Activated T-cell treated with anti-CD3 and anti-CD28 coated beads, Interleukin-2, amount 50 U/mL, for 72 hours (primary cell): ENCODE measurements at regions not wholly inside any gene's neighbourhood (a gene's known extent, or its start where the extent isn't known, plus 50 kb on each side); places are given as distances from the start of the nearest gene placed in this dataset.

Experiments
- ATAC-seq, 2 donors: fragments of 150-1000 bp; cut with Tn5 transposase; replicated peaks in 1 of 2; 2 replicates each; pipeline ENCODE4 v1.10.0; 2021; ENCODE audit warnings: moderate library complexity in 2 of 2, mild to moderate bottlenecking in 1 of 2
- DNase-seq, 2 donors: peaks; one replicate each; pipeline ENCODE4 v3.0.0; 2021 to 2022; ENCODE audit warnings: mixed read lengths in 1 of 2
- H3K27ac Mint-ChIP-seq: one replicate; pipeline ENCODE4 v1.8.0; 2022; ENCODE audit warnings: mild to moderate bottlenecking, moderate library complexity, mixed read lengths
- H3K27me3 Mint-ChIP-seq: one replicate; pipeline ENCODE4 v1.8.0; 2022; ENCODE audit warnings: low read depth, mixed read lengths
- H3K36me3 Mint-ChIP-seq, 2 donors: one replicate each; pipeline ENCODE4 v1.8.0; 2022; ENCODE audit warnings: mixed read lengths in 2 of 2, mild to moderate bottlenecking in 1 of 2; ENCODE audit not compliant: insufficient read depth in 2 of 2
- H3K4me1 Mint-ChIP-seq: one replicate; pipeline ENCODE4 v1.8.0; 2022; ENCODE audit warnings: low read depth, mixed read lengths
- H3K4me3 Mint-ChIP-seq, 2 donors: one replicate each; pipeline ENCODE4 v1.8.0; 2022; ENCODE audit warnings: mild to moderate bottlenecking in 2 of 2, mixed read lengths in 2 of 2, moderate library complexity in 2 of 2
- H3K9me3 Mint-ChIP-seq, 2 donors: one replicate each; pipeline ENCODE4 v1.8.0; 2022; ENCODE audit warnings: mixed read lengths in 2 of 2

DNA sequence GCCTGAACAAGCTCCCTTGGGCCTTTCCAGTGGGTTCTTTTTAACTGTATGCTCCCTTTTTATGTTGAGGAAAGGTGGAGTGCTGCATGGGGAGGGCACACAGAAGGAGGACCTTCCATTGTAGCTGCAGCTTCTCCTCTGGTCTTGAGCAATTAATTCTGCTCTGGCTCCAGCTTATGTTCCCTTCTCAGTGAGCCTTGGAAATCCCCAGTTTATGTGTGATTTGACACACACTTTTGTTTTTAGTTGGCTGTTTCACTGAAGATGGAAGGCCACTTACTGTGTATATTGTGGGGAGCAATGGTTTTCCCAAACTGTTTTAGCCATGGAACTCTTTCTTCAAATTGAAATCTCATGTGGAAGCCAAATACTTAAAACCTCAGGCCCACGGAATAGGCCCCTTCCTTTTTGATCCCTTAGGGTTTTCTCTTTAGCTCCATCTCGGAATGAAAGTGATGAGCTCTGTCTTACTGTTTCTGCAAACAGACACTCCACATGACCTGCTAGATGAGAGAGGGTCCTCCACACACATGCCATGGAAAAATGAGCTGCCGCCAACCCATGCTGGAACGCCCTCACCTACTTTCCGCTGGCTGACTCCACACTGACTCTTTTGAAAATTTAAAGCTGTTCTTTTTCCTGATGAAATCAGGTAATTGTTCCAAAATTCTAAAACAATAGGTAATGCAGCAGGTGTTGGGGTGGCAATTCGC, 280.9 kb upstream of the SIX2 start:
- DNase-seq = peak; percentile 2 to 15
- Mint-ChIP-seq H3K27me3 (peaks cover 43% of the 10 kb centered on the region), H3K9me3 (no peaks in the 10 kb centered on the region), H3K4me1 (peaks cover 15% of the 10 kb centered on the region), H3K27ac (no peak overlapping the region), H3K4me3 (no peak overlapping the region), H3K36me3 (no peaks in the 10 kb centered on the region)
- ATAC-seq = peak; percentile 71 to 79

GRCh38 chr2:45288532-45289417, 279.5 kb upstream of the SIX2 start:
- H3K36me3 Mint-ChIP-seq = no peaks in the 10 kb centered on the region
- H3K27ac Mint-ChIP-seq = no peak overlapping the region
- no peak for DNase-seq
- no peak overlapping the region for H3K4me3 Mint-ChIP-seq
- H3K4me1 Mint-ChIP-seq = peaks cover 15% of the 10 kb centered on the region
- H3K27me3 Mint-ChIP-seq = peaks cover 38% of the 10 kb centered on the region
- no peaks in the 10 kb centered on the region for H3K9me3 Mint-ChIP-seq
- ATAC-seq = no peak

DNA sequence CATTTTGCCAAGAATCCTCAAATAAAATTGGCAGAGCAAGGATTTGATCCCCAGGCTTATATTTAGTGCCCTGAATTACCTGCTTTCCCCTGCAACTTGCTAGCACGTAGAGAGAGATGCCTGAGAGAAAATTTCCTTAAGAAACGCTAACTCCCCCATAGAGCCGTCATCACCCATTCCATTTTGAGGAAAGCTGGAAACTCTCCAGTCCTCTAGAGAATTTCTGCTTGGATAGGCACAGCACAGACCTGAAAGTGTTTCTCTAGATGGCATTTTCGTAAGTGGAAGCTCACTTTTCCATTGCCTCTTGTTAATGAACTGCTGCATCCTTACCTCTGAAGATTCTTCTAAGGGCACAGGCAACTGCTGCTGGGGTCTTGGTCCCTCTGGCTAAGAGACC, 277.8 kb upstream of the SIX2 start:
- no peaks in the 10 kb centered on the region for H3K36me3 Mint-ChIP-seq
- H3K27ac Mint-ChIP-seq = no peak overlapping the region
- peaks cover 15% of the 10 kb centered on the region for H3K4me1 Mint-ChIP-seq
- peaks cover 28% of the 10 kb centered on the region for H3K27me3 Mint-ChIP-seq
- DNase-seq (no peak), ATAC-seq (no peak)
- no peak overlapping the region for H3K4me3 Mint-ChIP-seq
- no peaks in the 10 kb centered on the region for H3K9me3 Mint-ChIP-seq

GRCh38 chr2:45285771-45286390, 276.6 kb upstream of the SIX2 start:
- Mint-ChIP-seq H3K4me3 (no peak overlapping the region), H3K4me1 (peaks cover 15% of the 10 kb centered on the region), H3K9me3 (no peaks in the 10 kb centered on the region), H3K27me3 (peaks cover 22% of the 10 kb centered on the region), H3K27ac (no peak overlapping the region), H3K36me3 (no peaks in the 10 kb centered on the region)
- DNase-seq (no peak), ATAC-seq (no peak)

- H3K4me3 Mint-ChIP-seq = no peak overlapping the region
- no peak overlapping the region for H3K27ac Mint-ChIP-seq
- no peak for ATAC-seq
- DNase-seq = no peak
- H3K27me3 Mint-ChIP-seq = peaks cover 21% of the 10 kb centered on the region
- no peaks in the 10 kb centered on the region for H3K36me3 Mint-ChIP-seq
- no peaks in the 10 kb centered on the region for H3K9me3 Mint-ChIP-seq
- H3K4me1 Mint-ChIP-seq = peaks cover 11% of the 10 kb centered on the region
Observed at GRCh38 chr2:45285311-45285710, 276.1 kb upstream of the SIX2 start.

DNA sequence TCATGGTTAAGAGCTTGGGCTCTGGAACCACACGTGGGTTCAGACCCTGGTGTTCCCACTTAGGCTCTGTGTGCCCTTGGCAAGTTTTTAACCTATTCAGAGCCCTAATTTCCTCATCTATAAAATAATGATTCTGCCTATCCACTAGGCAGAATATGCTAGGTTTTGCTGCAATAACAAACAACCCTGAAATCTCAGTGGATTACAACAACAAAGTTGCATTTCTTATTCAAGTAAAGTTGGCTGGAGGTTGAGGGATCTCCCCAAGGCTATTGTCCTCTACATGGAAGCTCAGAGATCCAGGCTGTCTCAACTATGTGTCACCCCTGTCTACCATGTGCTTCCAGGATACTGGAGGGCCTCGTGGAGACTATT, 275.4 kb upstream of the SIX2 start:
- DNase-seq = no peak
- H3K36me3 Mint-ChIP-seq = no peaks in the 10 kb centered on the region
- H3K9me3 Mint-ChIP-seq = no peaks in the 10 kb centered on the region
- peaks cover 21% of the 10 kb centered on the region for H3K27me3 Mint-ChIP-seq
- ATAC-seq = no peak
- H3K4me3 Mint-ChIP-seq = no peak overlapping the region
- peaks cover 4% of the 10 kb centered on the region for H3K4me1 Mint-ChIP-seq
- H3K27ac Mint-ChIP-seq = no peak overlapping the region

DNA sequence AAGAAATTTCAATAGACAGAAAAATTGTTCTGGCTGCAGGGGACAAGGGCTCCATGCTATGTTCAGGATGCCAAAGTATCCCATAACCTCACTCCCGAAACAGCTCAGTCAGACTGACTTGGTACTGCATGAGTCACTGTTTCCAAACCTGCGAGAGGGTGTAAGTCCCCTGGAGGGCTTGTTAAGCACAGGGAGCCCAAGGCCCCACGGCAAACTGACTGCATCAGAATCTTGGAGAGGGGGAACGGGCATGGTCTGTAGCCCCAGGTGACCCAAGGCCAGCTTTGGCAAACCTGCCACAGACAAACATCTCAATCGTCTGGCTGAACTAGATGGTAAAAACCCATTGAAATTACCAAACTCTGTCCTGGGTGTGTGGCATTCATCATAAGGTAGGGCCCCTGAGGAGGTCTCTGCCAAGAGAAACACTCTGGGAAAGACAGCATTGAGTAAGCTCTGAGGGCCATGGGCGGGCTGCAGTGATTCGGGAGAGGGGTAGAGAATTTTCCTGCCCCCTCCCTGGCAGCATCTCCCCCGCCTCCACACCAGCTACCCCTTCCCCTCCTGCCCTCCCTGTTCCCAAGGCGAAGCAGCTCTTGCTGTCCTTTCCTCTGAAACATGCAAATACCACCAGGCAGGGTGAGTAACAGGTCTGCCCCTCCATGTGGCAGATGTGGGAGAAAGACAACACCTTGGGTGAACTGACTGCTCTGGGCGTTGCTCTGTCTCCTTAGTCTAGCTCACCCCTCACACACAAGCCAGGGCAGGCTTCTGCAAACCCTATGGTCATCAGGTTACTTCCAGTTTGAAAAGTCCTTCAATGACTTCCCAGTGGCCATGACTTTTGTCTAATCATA, 274.7 kb upstream of the SIX2 start:
- no peak overlapping the region for H3K27ac Mint-ChIP-seq

DNA sequence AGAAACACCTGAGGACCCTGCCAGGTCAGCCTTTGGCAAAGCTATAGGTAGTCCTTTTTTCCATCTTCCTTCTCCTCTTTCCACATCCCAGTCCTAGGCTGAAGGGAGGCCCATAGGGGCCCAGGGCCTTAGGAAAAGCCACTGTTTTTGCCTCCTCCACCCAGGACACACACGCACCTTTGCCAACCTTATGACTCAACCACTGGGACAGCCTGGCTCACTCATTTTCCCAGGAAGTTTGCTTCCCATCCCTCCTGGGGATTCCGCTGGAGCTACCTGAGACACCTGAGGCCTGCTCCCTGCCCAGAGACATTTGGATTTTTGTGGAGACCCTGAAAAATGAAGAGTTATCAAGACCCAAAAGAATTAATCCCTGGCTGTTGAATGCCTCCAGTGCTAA, 273.4 kb upstream of the SIX2 start:
- H3K27me3 Mint-ChIP-seq = peaks cover 16% of the 10 kb centered on the region
- H3K27ac Mint-ChIP-seq = no peak overlapping the region
- ATAC-seq (no peak), DNase-seq (no peak)
- no peak overlapping the region for H3K4me3 Mint-ChIP-seq
- no peaks in the 10 kb centered on the region for H3K9me3 Mint-ChIP-seq
- no peaks in the 10 kb centered on the region for H3K36me3 Mint-ChIP-seq
- no peaks in the 10 kb centered on the region for H3K4me1 Mint-ChIP-seq

More for the DNA sequence above, 274.7 kb upstream of the SIX2 start:
- H3K4me1 Mint-ChIP-seq = no peaks in the 10 kb centered on the region
- ATAC-seq = no peak
- no peak for DNase-seq
- H3K9me3 Mint-ChIP-seq = no peaks in the 10 kb centered on the region
- H3K36me3 Mint-ChIP-seq = no peaks in the 10 kb centered on the region
- H3K4me3 Mint-ChIP-seq = no peak overlapping the region
- peaks cover 21% of the 10 kb centered on the region for H3K27me3 Mint-ChIP-seq

- H3K27me3 Mint-ChIP-seq = peaks cover 12% of the 10 kb centered on the region
- no peaks in the 10 kb centered on the region for H3K4me1 Mint-ChIP-seq
- H3K9me3 Mint-ChIP-seq = no peaks in the 10 kb centered on the region
- DNase-seq (no peak), ATAC-seq (no peak)
- no peak overlapping the region for H3K4me3 Mint-ChIP-seq
- no peaks in the 10 kb centered on the region for H3K36me3 Mint-ChIP-seq
- no peak overlapping the region for H3K27ac Mint-ChIP-seq
Observed at GRCh38 chr2:45281311-45281710, 272.1 kb upstream of the SIX2 start.

DNA sequence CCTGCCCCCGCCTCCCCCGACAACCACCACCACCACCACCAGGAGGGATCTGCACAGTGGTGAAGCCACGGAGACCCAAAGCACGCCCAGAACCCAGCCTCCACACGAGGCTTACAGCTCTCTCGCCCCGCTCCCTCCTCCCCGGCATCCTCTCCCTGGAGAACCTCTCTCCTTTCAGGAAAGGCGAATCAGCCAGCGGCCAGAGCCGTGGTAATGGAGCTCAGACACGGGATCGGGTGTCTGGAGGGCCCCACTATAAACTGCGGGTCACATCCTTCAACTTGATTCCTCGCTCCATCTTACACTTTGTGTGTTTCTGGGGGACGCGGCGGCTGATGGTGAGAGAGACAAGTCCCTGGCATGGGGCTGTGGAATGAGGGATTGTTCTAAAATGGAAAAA, 271.5 kb upstream of the SIX2 start:
- H3K4me1 Mint-ChIP-seq = no peaks in the 10 kb centered on the region
- DNase-seq = no peak
- no peaks in the 10 kb centered on the region for H3K36me3 Mint-ChIP-seq
- no peaks in the 10 kb centered on the region for H3K9me3 Mint-ChIP-seq
- no peak overlapping the region for H3K27ac Mint-ChIP-seq
- ATAC-seq = no peak
- H3K27me3 Mint-ChIP-seq = peaks cover 8% of the 10 kb centered on the region
- no peak overlapping the region for H3K4me3 Mint-ChIP-seq

- Mint-ChIP-seq H3K4me3 (no peak overlapping the region), H3K27ac (no peak overlapping the region), H3K9me3 (no peaks in the 10 kb centered on the region), H3K36me3 (no peaks in the 10 kb centered on the region), H3K27me3 (peaks cover 8% of the 10 kb centered on the region), H3K4me1 (no peaks in the 10 kb centered on the region)
- ATAC-seq (no peak), DNase-seq (no peak)
Observed at GRCh38 chr2:45279356-45279755, 270.1 kb upstream of the SIX2 start.

DNA sequence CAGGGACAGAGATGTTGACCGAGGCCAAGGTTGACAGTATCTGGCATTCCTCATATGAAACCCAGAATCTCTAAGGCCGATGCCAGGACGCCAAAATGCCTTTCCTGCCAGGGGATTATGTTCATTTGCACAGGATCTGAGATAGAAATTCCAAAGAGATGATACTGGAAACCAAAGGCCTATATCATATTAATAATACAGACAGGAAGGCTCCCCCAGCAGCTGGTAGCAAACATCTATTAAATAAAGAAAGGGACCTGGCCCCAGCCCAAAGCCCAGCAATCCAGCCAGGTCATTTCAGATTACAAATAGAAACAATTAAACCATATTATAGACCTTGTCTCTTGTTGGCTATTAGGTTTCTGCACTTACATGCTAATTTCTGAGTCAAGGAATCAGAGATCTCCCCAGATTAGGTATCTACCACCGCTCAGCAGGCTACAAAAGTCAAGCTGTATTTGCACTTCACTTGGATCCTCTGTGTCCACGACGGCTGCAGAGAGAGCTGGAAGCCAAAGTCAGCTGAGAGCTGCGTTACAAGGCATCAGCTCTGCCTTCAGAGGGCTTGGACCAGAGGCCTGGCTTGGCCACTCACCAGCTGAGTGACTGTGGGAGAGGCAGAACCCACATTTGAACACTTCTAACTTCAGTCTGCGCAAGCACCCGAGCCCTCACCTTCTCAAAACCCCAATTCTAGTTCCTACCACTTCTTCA, 269.3 kb upstream of the SIX2 start:
- ATAC-seq = no peak
- H3K36me3 Mint-ChIP-seq = no peaks in the 10 kb centered on the region
- no peaks in the 10 kb centered on the region for H3K4me1 Mint-ChIP-seq

More for the DNA sequence above, 269.3 kb upstream of the SIX2 start:
- Mint-ChIP-seq H3K9me3 (no peaks in the 10 kb centered on the region), H3K27ac (no peak overlapping the region), H3K27me3 (peaks cover 8% of the 10 kb centered on the region), H3K4me3 (no peak overlapping the region)
- no peak for DNase-seq
